Neural cell (in vitro differentiated cells): ENCODE measurements at regions not wholly inside any gene's neighbourhood (a gene's known extent, or its start where the extent isn't known, plus 50 kb on each side); places are given as distances from the start of the nearest gene placed in this dataset.

Experiments used
- H2AFZ ChIP-seq: fragments of 200-600, 300-800 bp; sonication (generic), shearing (Covaris generic); 2 replicates; pipeline ENCODE4 v1.6.0; 2014; ENCODE audit warnings: low read depth, mild to moderate bottlenecking, antibody characterized with exemption, low read length, moderate library complexity
- H3F3A ChIP-seq: fragments of 200-600 bp; shearing (Covaris generic); 2 replicates; pipeline ENCODE4 v1.6.1; 2016; ENCODE audit warnings: mild to moderate bottlenecking, moderate library complexity, mixed read lengths, antibody characterized with exemption, low read length; ENCODE audit not compliant: insufficient read depth, poor library complexity, severe bottlenecking
- H3K27ac ChIP-seq: fragments of 200-600, 300-800 bp; sonication (generic), shearing (Covaris generic); 2 replicates; pipeline ENCODE4 v1.5.1; 2014; ENCODE audit warnings: mild to moderate bottlenecking, low read length, moderate library complexity
- H3K27me3 ChIP-seq: fragments of 300-800, 200-600 bp; sonication (generic), shearing (Covaris generic); 2 replicates; pipeline ENCODE4 v1.6.0; 2014; ENCODE audit warnings: mild to moderate bottlenecking, low read depth, low read length, moderate library complexity; ENCODE audit not compliant: insufficient read depth
- H3K36me3 ChIP-seq: fragments of 300-800, 200-600 bp; sonication (generic), shearing (Covaris generic); 2 replicates; pipeline ENCODE4 v1.5.1; 2014; ENCODE audit warnings: mild to moderate bottlenecking, antibody characterized with exemption, low read length, moderate library complexity; ENCODE audit not compliant: insufficient read depth
- H3K4me2 ChIP-seq: fragments of 300-800, 200-600 bp; sonication (generic), shearing (Covaris generic); 2 replicates; pipeline ENCODE4 v1.6.0; 2014; ENCODE audit warnings: mild to moderate bottlenecking, low read length
- H3K4me3 ChIP-seq: fragments of 300-800, 200-600 bp; sonication (generic), shearing (Covaris generic); 2 replicates; pipeline ENCODE4 v1.5.1; 2014; ENCODE audit warnings: mild to moderate bottlenecking, low read length, moderate library complexity
- H3K79me2 ChIP-seq: fragments of 200-600 bp; shearing (Covaris generic); replicated peaks from 2 replicates; pipeline ENCODE4 v1.6.0; 2014; ENCODE audit warnings: mild to moderate bottlenecking, low read length, moderate library complexity; ENCODE audit not compliant: insufficient read depth
- H3K9ac ChIP-seq: fragments of 300-800, 200-600 bp; sonication (generic), shearing (Covaris generic); 2 replicates; pipeline ENCODE4 v1.6.1; 2016; ENCODE audit warnings: mild to moderate bottlenecking, low read length, mixed read lengths
- H3K9me2 ChIP-seq: fragments of 200-600 bp; shearing (Covaris generic); 2 replicates; pipeline ENCODE4 v1.6.1; 2016; ENCODE audit warnings: mild to moderate bottlenecking, low read length, mixed read lengths; ENCODE audit not compliant: insufficient read depth
- H3K9me3 ChIP-seq: fragments of 200-600, 300-800 bp; sonication (generic), shearing (Covaris generic); 2 replicates; pipeline ENCODE4 v1.6.1; 2016; ENCODE audit warnings: mild to moderate bottlenecking, mixed run types, low read length, moderate library complexity, mixed read lengths
- H4K20me1 ChIP-seq: fragments of 200-600 bp; shearing (Covaris generic); 2 replicates; pipeline ENCODE4 v1.6.1; 2016; ENCODE audit warnings: mild to moderate bottlenecking, mixed run types; ENCODE audit not compliant: insufficient read depth
- CTCF ChIP-seq: fragments of 450-650 bp; IDR thresholded peaks from 2 replicates; pipeline ENCODE4 v1.5.1; 2014; ENCODE audit warnings: antibody characterized with exemption, mild to moderate bottlenecking, moderate library complexity; ENCODE audit not compliant: poor library complexity, severe bottlenecking
- EP300 ChIP-seq: fragments of 450-650 bp; conservative IDR thresholded peaks from 2 replicates; pipeline ENCODE4 v1.6.1; 2014; ENCODE audit warnings: antibody characterized with exemption, mild to moderate bottlenecking, moderate library complexity; ENCODE audit not compliant: poor library complexity, severe bottlenecking
- EZH2 ChIP-seq: fragments of 200-600, 300-800 bp; shearing (Covaris generic), sonication (generic); IDR thresholded peaks from 2 replicates; pipeline ENCODE4 v1.6.1; 2014; ENCODE audit warnings: antibody characterized with exemption, low read length, borderline replicate concordance, mild to moderate bottlenecking; ENCODE audit not compliant: insufficient read depth, poor library complexity, severe bottlenecking
- MXI1 ChIP-seq: fragments of 450-650 bp; conservative IDR thresholded peaks from 2 replicates; pipeline ENCODE4 v1.6.1; 2014; ENCODE audit warnings: antibody characterized with exemption, mild to moderate bottlenecking; ENCODE audit not compliant: poor library complexity, severe bottlenecking
- POLR2AphosphoS5 ChIP-seq: IDR thresholded peaks from 2 replicates; pipeline ENCODE4 v1.6.1; 2012
- RAD21 ChIP-seq: fragments of 450-650 bp; conservative IDR thresholded peaks from 2 replicates; pipeline ENCODE4 v1.6.1; 2014; ENCODE audit warnings: antibody characterized with exemption, mild to moderate bottlenecking, moderate library complexity
- REST ChIP-seq: IDR thresholded peaks from 2 replicates; pipeline ENCODE4 v1.6.1; 2012; ENCODE audit warnings: borderline replicate concordance
- SMC3 ChIP-seq: fragments of 450-650 bp; conservative IDR thresholded peaks from 2 replicates; pipeline ENCODE4 v1.6.1; 2014; ENCODE audit warnings: antibody characterized with exemption, mild to moderate bottlenecking, moderate library complexity; ENCODE audit not compliant: poor library complexity
- TAF1 ChIP-seq: IDR thresholded peaks from 2 replicates; pipeline ENCODE4 v1.6.1; 2012; ENCODE audit warnings: low read depth

- Histone ChIP-seq H3F3A (no peaks in the 10 kb centered on the region), H3K36me3 (no peaks in the 10 kb centered on the region), H3K27ac (no peak overlapping the region), H3K79me2 (no peaks in the 10 kb centered on the region), H2AFZ (no peak overlapping the region), H3K9ac (no peak overlapping the region), H3K9me3 (no peaks in the 10 kb centered on the region), H3K27me3 (no peaks in the 10 kb centered on the region), H3K4me3 (no peak overlapping the region), H3K4me2 (no peak overlapping the region), H4K20me1 (no peaks in the 10 kb centered on the region), H3K9me2 (no peaks in the 10 kb centered on the region)
- TF ChIP-seq CTCF (no peak), EP300 (no peak), RAD21 (no peak), REST (no peak), SMC3 (no peak), EZH2 (no peak), MXI1 (no peak), POLR2AphosphoS5 (no peak), TAF1 (no peak)
Measured at GRCh38 chr10:64115471-64115870, 594.3 kb downstream of the REEP3 start.

- Histone ChIP-seq H3F3A (no peaks in the 10 kb centered on the region), H3K27ac (no peak overlapping the region), H3K9me3 (no peaks in the 10 kb centered on the region), H3K36me3 (no peaks in the 10 kb centered on the region), H2AFZ (no peak overlapping the region), H3K27me3 (no peaks in the 10 kb centered on the region), H3K4me2 (no peak overlapping the region), H3K4me3 (no peak overlapping the region), H3K9me2 (no peaks in the 10 kb centered on the region), H3K79me2 (no peaks in the 10 kb centered on the region), H3K9ac (no peak overlapping the region), H4K20me1 (no peaks in the 10 kb centered on the region)
- no peak for TF ChIP-seq EZH2
Measured at GRCh38 chr10:64115908-64116643, 594.9 kb downstream of the REEP3 start.
